Posterior cingulate gyrus (tissue), 11 donors: ENCODE measurements at regions not wholly inside any gene's neighbourhood (a gene's known extent, or its start where the extent isn't known, plus 50 kb on each side); places are given as distances from the start of the nearest gene placed in this dataset.

Source experiments
- DNase-seq, 10 donors: peaks; one replicate each; pipeline versions ENCODE4 v3.0.0 to v3.0.0-alpha.2; 2020 to 2021; ENCODE audit warnings: mixed read lengths in 3 of 10
- intact Hi-C: fragments of 100-400 bp; cut with DNase I; formaldehyde crosslinking; loops from one replicate; pipeline ENCODE4 v1.15.1; 2023

DNA sequence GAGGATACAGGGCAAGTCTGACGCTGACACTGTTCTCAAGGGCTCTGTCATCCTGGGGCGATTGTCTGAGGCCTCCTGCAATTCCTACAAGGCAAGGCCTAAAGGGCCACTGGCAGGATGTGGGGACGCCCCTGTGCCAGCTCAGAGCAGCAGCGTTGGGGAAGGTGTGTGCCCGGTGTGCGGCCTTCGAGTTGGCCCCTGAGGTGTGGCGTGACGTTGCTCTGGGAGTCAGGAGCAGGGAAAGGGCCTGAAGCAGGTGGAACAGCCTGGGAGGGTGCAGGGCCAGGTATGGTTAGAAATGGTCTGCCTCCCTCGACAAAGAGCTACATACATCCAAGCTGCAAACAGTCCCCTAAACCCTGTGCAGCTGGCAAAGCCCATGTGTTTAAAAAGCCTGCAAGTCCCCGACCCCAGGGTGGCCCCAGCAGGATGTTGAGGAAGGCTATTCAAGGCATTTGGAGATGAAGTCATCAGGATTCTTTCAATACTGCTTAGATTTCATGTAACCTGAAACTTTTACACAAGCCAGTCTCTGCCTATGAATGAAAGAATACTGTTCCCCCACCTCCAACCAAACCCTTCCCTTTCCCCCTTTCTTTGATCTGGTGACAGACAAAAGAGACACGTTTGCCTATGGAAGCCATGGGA lies 142.5 kb upstream of the TNS3 start:
- DNase-seq: no peak

GRCh38 chr7:47722126-47722525 lies 140.2 kb upstream of the TNS3 start:
- no peak for DNase-seq

More for the DNA sequence above, 142.5 kb upstream of the TNS3 start:
- intact Hi-C loops: no loop called here

DNA sequence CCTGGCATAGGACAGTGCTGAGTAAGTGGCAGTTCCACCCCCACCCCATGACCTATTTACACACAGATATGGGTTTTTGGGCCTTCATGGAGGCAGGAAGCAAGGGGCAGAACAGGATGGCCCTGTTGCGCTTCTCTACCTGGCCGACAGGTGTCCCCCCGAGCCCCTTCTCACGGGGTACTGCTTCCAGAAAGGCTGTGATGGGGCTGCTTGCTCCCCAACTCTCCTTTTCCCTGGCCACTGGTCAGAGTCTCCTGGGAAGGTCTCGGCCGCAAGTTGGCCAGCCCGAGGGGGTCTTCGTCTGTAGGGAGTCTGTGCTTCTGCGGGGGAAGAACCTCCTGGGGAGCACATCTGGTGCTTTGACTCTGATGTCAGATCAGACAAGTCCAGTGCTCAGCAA lies 139.8 kb upstream of the TNS3 start:
- DNase-seq: no peak
- intact Hi-C loops: no loop called here

More at GRCh38 chr7:47722126-47722525, 140.2 kb upstream of the TNS3 start:
- intact Hi-C loops: no loop called here

- no peak for DNase-seq
- intact Hi-C loops: no loop called here
Measured at GRCh38 chr7:47720907-47721244, 139.0 kb upstream of the TNS3 start.

DNA sequence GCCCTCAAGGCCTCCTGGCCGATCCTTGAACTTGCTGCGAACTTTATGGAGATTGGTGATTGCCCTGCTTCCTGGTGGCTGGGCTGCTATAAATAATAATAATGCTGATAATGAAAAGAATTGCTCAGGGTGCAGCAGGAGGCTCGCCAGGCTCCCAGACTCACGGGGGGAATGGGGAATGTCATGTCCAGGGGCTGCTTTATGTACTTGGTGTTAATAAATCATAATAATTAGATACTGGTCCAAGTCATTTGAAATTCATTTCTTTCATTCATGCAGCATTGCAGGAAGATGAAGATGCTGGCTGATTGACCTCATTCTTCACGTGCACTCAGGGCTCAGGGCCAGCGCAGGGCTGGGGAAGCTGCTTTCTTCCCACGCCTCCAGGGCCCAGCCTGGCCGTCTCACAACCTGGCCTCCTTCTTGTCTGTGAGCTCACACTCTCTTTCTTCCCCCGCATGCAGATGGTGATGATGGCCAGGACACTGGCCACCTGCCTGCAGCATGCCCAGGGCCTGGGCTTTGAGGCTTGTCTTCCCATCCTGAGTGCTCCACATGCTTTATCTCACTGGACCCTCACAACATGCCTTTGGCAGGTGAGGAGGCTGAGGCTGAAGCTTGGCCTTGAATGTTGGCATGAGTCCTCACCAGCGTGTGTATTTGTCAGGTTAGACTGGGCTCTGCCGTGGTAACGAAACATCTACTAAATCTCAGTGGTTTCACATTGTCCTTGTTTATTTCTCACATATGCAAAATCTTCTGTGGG lies 138.4 kb upstream of the TNS3 start:
- peak in 5 of 10 donors; percentile 15 to 87 (median 46) for DNase-seq
- intact Hi-C loops: no loop called here

- no peak for DNase-seq
- intact Hi-C loops: no loop called here
Measured at GRCh38 chr7:47719675-47720074, 137.8 kb upstream of the TNS3 start.

DNA sequence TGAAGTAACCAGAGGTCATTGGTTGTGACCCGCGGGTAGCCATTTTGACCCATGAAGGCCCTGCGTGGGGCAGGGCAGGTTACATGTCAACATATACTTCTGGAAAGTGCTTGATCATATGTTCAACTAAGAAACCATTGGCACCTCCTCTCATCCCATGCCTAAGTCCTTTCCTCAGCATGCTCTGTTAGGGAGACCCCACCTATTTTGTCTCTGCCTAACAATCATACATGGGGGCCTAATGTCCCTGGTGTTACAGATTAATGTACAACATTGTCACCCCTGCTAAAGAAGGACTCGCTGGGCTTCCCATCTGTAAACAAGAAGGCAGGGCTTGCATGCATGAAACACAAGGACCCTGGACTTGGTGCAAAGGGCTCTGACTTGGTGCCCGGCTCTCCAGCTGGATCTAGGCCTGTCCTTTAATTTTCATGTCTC lies 133.7 kb upstream of the TNS3 start:
- DNase-seq: no peak
- intact Hi-C loops: no loop called here

GRCh38 chr7:47714669-47715607 lies 133.0 kb upstream of the TNS3 start:
- peak in 1 of 10 donors; percentile 20 for DNase-seq
- intact Hi-C loops: no loop called here

GRCh38 chr7:47713595-47713994 lies 131.7 kb upstream of the TNS3 start:
- intact Hi-C loops: no loop called here
- peak in 1 of 10 donors; percentile 43 for DNase-seq

GRCh38 chr7:47712416-47712815 lies 130.5 kb upstream of the TNS3 start:
- DNase-seq: peak in 1 of 10 donors; percentile 24

DNA sequence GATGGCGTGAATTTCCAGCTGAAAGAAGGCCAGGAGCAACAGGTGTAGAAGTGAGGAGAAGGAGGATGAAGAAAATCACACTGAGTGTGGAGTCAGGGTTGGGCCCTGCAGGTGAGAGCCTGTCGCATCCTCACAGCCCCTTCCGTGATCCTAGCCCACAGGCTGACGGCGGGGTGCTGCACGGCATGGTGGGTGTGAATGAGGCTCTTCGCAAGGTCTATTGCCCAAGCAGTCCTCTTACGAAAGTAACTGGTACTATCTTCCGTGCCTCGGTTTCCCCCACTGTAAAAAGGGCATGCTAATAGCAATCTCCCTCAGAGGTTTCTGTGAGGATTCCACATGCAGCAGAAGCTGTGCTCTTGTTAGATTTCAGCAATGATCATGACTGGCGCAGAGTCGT lies 129.9 kb upstream of the TNS3 start:
- intact Hi-C loops: no loop called here
- peak in 1 of 10 donors; percentile 43 for DNase-seq

More at GRCh38 chr7:47712416-47712815, 130.5 kb upstream of the TNS3 start:
- intact Hi-C loops: no loop called here

DNA sequence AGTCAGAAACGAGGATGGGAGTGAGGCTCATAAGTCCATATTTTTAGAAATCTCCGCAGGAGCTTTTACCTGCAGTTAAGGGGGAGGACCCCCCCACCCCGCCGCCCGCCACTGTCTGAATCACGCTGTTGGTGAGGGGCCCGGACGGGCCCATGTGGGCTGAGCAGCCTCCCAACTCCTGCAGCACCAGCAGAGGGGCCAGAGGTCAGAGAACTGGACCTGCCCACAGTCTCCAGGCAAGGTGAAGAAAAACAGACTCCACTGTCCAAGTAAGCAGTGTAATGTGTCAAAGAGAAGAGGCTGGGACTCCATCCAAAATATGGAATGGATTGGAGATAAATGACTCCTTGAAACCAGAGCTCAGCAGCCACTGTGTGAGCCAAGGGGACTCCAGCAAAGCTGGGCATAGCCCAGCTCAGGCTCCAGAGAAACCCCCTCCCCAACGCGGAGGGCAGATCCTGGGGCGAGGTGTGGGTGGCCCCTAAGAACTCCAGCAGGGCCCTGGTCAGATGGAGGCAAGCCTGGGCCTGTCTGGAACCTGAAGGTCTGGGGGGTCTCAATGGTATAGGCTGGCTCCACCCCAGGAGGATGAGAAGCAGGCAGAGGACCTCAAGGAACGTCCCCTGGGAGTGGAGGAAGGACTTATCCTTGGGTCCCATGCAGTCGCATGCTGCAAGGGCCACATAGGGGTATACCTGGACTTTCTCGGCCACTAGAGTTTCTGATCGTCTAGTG lies 128.5 kb upstream of the TNS3 start:
- intact Hi-C loops: no loop called here
- peak in 2 of 10 donors; percentile 26 to 36 for DNase-seq

GRCh38 chr7:47709451-47709850 lies 127.5 kb upstream of the TNS3 start:
- intact Hi-C loops: no loop called here
- peak in 1 of 10 donors; percentile 65 for DNase-seq

- intact Hi-C loops: no loop called here
- DNase-seq: peak in 1 of 10 donors; percentile 16
Measured at GRCh38 chr7:47709051-47709450, 127.1 kb upstream of the TNS3 start.

DNA sequence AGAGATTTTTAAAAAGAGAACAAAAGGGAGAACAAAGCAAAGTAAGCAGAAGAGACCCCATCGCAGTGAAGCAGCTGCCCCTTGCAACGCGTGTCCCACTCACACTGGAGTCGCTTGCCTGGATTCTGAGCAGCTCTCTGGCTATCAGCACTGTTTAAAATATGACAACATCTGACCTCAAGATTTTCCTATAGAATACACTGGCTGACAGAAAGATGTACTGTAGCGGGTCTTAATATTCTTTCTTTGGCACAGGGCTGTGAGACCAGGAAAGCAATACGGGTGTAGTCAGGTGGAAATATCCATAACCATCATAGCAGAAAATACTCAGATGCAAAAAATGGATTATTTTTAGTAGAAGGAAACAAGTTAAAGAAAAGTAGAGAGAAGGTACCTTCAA lies 125.7 kb upstream of the TNS3 start:
- peak in 1 of 10 donors; percentile 28 for DNase-seq
- intact Hi-C loops: no loop called here

GRCh38 chr7:47704936-47705335 lies 123.0 kb upstream of the TNS3 start:
- intact Hi-C loops: no loop called here
- DNase-seq: no peak

GRCh38 chr7:47702080-47702479 lies 120.2 kb upstream of the TNS3 start:
- intact Hi-C loops: no loop called here
- DNase-seq: no peak

DNA sequence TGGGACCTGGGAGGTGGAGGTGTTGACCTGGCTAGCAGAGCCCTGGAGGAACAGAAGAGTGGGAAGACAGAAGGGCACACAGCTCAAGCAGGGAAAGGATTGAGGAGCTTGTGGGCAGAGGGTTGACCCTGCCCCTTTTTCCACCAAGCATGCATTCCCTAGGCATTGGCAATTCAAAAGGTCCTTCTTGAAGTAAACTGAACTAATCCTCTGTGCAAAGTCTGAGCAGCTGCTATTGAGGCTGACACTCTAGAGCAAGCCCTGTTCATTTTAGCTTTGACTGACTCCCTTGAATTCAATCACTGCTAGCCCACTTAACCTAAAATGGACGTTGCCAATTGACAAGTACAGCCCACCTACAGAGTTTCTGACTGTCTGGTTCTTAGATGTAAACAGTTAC lies 116.5 kb upstream of the TNS3 start:
- intact Hi-C loops: no loop called here
- no peak for DNase-seq

GRCh38 chr7:47697543-47697942 lies 115.6 kb upstream of the TNS3 start:
- DNase-seq: no peak
- intact Hi-C loops: no loop called here

- DNase-seq: no peak
- intact Hi-C loops: no loop called here
Measured at GRCh38 chr7:47696152-47696710, 114.3 kb upstream of the TNS3 start.
